ENCODE measurements at regions not wholly inside any gene's neighbourhood (a gene's known extent, or its start where the extent isn't known, plus 50 kb on each side); places are given as distances from the start of the nearest gene placed in this dataset.

- TF ChIP-seq CTCF (optimal IDR thresholded peaks at IDR 0.05 in 1 of 3, IDR thresholded peaks at IDR 0.05 in 1 of 3, conservative IDR thresholded peaks at IDR 0.05 in 1 of 3; ENCODE audit: extremely low read depth in 1 of 3, insufficient read depth in 2 of 3, low read length in 3 of 3): no peak
- no peak for TF ChIP-seq EZH2 (IDR thresholded peaks at IDR 0.05; ENCODE audit: low read length)
Measured at GRCh38 chr1:96049759-96050409, 671.7 kb upstream of the PTBP2 start.

Data from keratinocyte (primary cell).